Panc1 (cell line): ENCODE measurements at regions not wholly inside any gene's neighbourhood (a gene's known extent, or its start where the extent isn't known, plus 50 kb on each side); places are given as distances from the start of the nearest gene placed in this dataset.

Source experiments
- ATAC-seq: fragments of 200-7000 bp; cut with Tn5 transposase; 2 replicates; pipeline ENCODE4 v1.9.1; 2020; ENCODE audit warnings: mild to moderate bottlenecking, moderate library complexity
- BruUV-seq: library from RNA; stranded (reverse); fragments of 400-500 nt; replicated peaks from 2 replicates; lab custom pipeline; 2021; lab: Mats Ljungman, UMichigan
- CTCF ChIA-PET: fragments of 300-600 bp; sonication (Branson Sonifier 250); formaldehyde crosslinking; loops from one replicate; lab custom pipeline; 2022; ENCODE audit warnings: antibody characterized with exemption; lab: Charles Lee
- POLR2A ChIA-PET: fragments of 300-600 bp; sonication (Branson Sonifier 250); formaldehyde crosslinking; loops from one replicate; lab custom pipeline; 2022; ENCODE audit warnings: antibody characterized with exemption; lab: Charles Lee
- DNase-seq: peaks from one replicate; pipeline ENCODE4 v3.0.0-alpha.2; 2010; ENCODE audit warnings: low read depth, low spot score
- H3K27ac ChIP-seq: 2 replicates; pipeline ENCODE4 v1.5.1; 2011; ENCODE audit warnings: mild to moderate bottlenecking, low read length, inconsistent platforms
- H3K27me3 ChIP-seq: fragments of 200-500 bp; sonication (Bioruptor generic); 2 replicates; pipeline ENCODE4 v1.6.0; 2014; ENCODE audit warnings: low read length, inconsistent platforms; ENCODE audit not compliant: control insufficient read depth, insufficient read depth
- H3K36me3 ChIP-seq: fragments of 200-500 bp; sonication (Bioruptor generic); 2 replicates; pipeline ENCODE4 v1.5.1; 2014; ENCODE audit warnings: inconsistent platforms, mild to moderate bottlenecking, low read length, moderate library complexity; ENCODE audit not compliant: control insufficient read depth, insufficient read depth
- H3K4me1 ChIP-seq: 2 replicates; pipeline ENCODE4 v1.5.1; 2011; ENCODE audit warnings: inconsistent platforms, mild to moderate bottlenecking, low read length, moderate library complexity; ENCODE audit not compliant: control insufficient read depth, insufficient read depth
- H3K4me3 ChIP-seq, 2 experiments: 2 replicates each; pipeline ENCODE4 v1.5.1; 2011 to 2012; ENCODE audit warnings: low read depth in 2 of 2, low read length in 2 of 2, mild to moderate bottlenecking in 2 of 2, inconsistent platforms in 1 of 2, moderate library complexity in 1 of 2
- H3K9me3 ChIP-seq: fragments of 200-500 bp; sonication (Bioruptor generic); 2 replicates; pipeline ENCODE4 v1.5.1; 2014; ENCODE audit warnings: low read depth, mild to moderate bottlenecking, inconsistent platforms, low read length, moderate library complexity; ENCODE audit not compliant: control insufficient read depth, insufficient read depth
- CTCF ChIP-seq: fragments of 450-650 bp; IDR thresholded peaks from 2 replicates; pipeline ENCODE4 v1.5.1; 2017; ENCODE audit warnings: mild to moderate bottlenecking
- POLR2AphosphoS5 ChIP-seq: IDR thresholded peaks from 2 replicates; pipeline ENCODE4 v1.6.1; 2012; ENCODE audit warnings: mild to moderate bottlenecking, low read depth, low read length, moderate library complexity
- SIN3A ChIP-seq: IDR thresholded peaks from 2 replicates; pipeline ENCODE4 v1.6.1; 2012; ENCODE audit warnings: low read depth, mild to moderate bottlenecking, low read length, moderate library complexity, borderline replicate concordance; ENCODE audit not compliant: insufficient read depth
- TCF7L2 ChIP-seq: IDR thresholded peaks from 2 replicates; pipeline ENCODE4 v1.6.1; 2011; ENCODE audit warnings: mild to moderate bottlenecking, low read depth, low read length, inconsistent platforms
- in situ Hi-C: cut with HindIII; loops from 2 replicates; pipeline ENCODE4 v1.10.0; 2016; ENCODE audit warnings: low sequenced_read_pairs, low pct_unique_long_range_greater_than_20kb
- intact Hi-C: fragments of 100-400 bp; cut with micrococcal nuclease; formaldehyde crosslinking; loops from one replicate; pipeline ENCODE4 v1.10.0; 2022; ENCODE audit not compliant: unreplicated experiment
- TF ChIP-seq, protein P1 (sequence below), 2 experiments: IDR thresholded peaks; 2 replicates each; pipeline ENCODE4 v1.6.1; 2011 to 2012; ENCODE audit warnings: low read depth in 2 of 2, control low read depth in 1 of 2, low read length in 1 of 2, mild to moderate bottlenecking in 1 of 2, moderate library complexity in 1 of 2; ENCODE audit not compliant: insufficient read depth in 1 of 2

- ATAC-seq (no peak), DNase-seq (no peak)
- no peak overlapping the region for H3K27ac ChIP-seq
- no peaks in the 10 kb centered on the region for H3K4me1 ChIP-seq
- CTCF ChIA-PET, result no interaction called here
- no peak overlapping the region for H3K4me3 ChIP-seq
- POLR2A ChIA-PET, result interaction anchor here (0.7 kb wide), 1 partner anchor 284 kb away, joined by 3 read pairs; no protein-coding TSS in a partner anchor
- TF ChIP-seq TCF7L2, result no peak
- no peak for TF ChIP-seq POLR2AphosphoS5
- TF ChIP-seq SIN3A, result no peak
- peaks cover 26% of the 10 kb centered on the region for H3K27me3 ChIP-seq
- no peaks in the 10 kb centered on the region for H3K36me3 ChIP-seq
- in situ Hi-C loops, result no loop called here
- BruUV-seq, result no TSS peak
- H3K9me3 ChIP-seq, result peaks cover 7% of the 10 kb centered on the region; the same call in 1 of the 2 replicates
- intact Hi-C loops, result no loop called here
Measured at GRCh38 chr16:22688930-22689329, 125.0 kb upstream of the HS3ST2 start.

- ChIA-PET CTCF (no interaction called here), POLR2A (no interaction called here)
- Histone ChIP-seq H3K4me1 (no peaks in the 10 kb centered on the region), H3K4me3 (no peak overlapping the region), H3K27ac (no peak overlapping the region), H3K27me3 (peaks cover 39% of the 10 kb centered on the region), H3K36me3 (no peaks in the 10 kb centered on the region), H3K9me3 (peaks cover 7% of the 10 kb centered on the region; the same call in 1 of the 2 replicates)
- no peak for ATAC-seq
- in situ Hi-C loops (no loop called here), intact Hi-C loops (no loop called here)
- BruUV-seq, result no TSS peak
- no peak for DNase-seq
- no peak for TF ChIP-seq CTCF
- TF ChIP-seq TCF7L2, result no peak
Measured at GRCh38 chr16:22691335-22691734, 122.6 kb upstream of the HS3ST2 start.

DNA sequence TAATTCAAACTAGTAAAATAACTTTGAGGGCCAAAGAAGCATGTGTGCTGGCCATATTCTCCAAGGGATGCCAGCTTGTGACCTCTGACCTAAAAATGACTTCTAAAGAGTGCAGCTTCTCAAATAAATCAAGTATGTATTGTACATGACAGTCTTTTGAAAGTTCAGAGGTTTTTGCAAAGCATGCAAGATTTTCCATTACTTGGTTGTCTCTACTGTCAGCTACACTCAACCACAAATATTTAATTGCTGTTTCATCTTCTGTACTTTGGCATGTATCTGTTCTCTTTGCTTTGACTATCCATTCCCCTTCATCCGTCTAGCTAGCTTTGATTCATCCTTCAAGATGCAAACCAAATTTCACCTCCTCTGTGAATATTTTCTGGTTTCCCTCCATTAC lies 121.9 kb upstream of the HS3ST2 start:
- CTCF ChIA-PET, result no interaction called here
- POLR2A ChIA-PET, result interaction anchor here (0.5 to 0.6 kb wide), 2 partner anchors 48 to 54 kb away, joined by 3 to 6 read pairs; no protein-coding TSS in a partner anchor
- BruUV-seq, result no TSS peak

More for the DNA sequence above, 121.9 kb upstream of the HS3ST2 start:
- ATAC-seq (no peak), DNase-seq (no peak)
- no peak for TF ChIP-seq SIN3A
- no peak for TF ChIP-seq CTCF
- no peak for TF ChIP-seq TCF7L2
- TF ChIP-seq, protein P1, sequence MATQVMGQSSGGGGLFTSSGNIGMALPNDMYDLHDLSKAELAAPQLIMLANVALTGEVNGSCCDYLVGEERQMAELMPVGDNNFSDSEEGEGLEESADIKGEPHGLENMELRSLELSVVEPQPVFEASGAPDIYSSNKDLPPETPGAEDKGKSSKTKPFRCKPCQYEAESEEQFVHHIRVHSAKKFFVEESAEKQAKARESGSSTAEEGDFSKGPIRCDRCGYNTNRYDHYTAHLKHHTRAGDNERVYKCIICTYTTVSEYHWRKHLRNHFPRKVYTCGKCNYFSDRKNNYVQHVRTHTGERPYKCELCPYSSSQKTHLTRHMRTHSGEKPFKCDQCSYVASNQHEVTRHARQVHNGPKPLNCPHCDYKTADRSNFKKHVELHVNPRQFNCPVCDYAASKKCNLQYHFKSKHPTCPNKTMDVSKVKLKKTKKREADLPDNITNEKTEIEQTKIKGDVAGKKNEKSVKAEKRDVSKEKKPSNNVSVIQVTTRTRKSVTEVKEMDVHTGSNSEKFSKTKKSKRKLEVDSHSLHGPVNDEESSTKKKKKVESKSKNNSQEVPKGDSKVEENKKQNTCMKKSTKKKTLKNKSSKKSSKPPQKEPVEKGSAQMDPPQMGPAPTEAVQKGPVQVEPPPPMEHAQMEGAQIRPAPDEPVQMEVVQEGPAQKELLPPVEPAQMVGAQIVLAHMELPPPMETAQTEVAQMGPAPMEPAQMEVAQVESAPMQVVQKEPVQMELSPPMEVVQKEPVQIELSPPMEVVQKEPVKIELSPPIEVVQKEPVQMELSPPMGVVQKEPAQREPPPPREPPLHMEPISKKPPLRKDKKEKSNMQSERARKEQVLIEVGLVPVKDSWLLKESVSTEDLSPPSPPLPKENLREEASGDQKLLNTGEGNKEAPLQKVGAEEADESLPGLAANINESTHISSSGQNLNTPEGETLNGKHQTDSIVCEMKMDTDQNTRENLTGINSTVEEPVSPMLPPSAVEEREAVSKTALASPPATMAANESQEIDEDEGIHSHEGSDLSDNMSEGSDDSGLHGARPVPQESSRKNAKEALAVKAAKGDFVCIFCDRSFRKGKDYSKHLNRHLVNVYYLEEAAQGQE (IDR thresholded peaks at IDR 0.05; ENCODE audit: insufficient read depth in 1 of 2, low read depth in 2 of 2, low read length in 1 of 2), result no peak
- TF ChIP-seq POLR2AphosphoS5, result no peak
- Histone ChIP-seq H3K27ac (no peak overlapping the region), H3K4me3 (no peak overlapping the region), H3K9me3 (peaks cover 3% of the 10 kb centered on the region; the same call in 1 of the 2 replicates), H3K27me3 (peaks cover 39% of the 10 kb centered on the region), H3K36me3 (no peaks in the 10 kb centered on the region), H3K4me1 (no peaks in the 10 kb centered on the region)
- intact Hi-C loops (no loop called here), in situ Hi-C loops (no loop called here)
